HG02571 (cell line): ENCODE measurements at regions not wholly inside any gene's neighbourhood (a gene's known extent, or its start where the extent isn't known, plus 50 kb on each side); places are given as distances from the start of the nearest gene placed in this dataset.

ENCODE experiments used
- ATAC-seq: cut with Tn5 transposase; IDR thresholded peaks from one replicate; pipeline ENCODE4 v1.9.1; 2021; ENCODE audit warnings: mild to moderate bottlenecking, moderate library complexity; ENCODE audit not compliant: unreplicated experiment

- ATAC-seq, result no peak
Observed at GRCh38 chr6:97790926-97791590, 508.0 kb upstream of the MMS22L start.

- ATAC-seq, result no peak
Observed at GRCh38 chr6:97805596-97805995, 522.6 kb upstream of the MMS22L start.

- ATAC-seq, result no peak
Observed at GRCh38 chr6:97812940-97813339, 529.9 kb upstream of the MMS22L start.

- no peak for ATAC-seq
Observed at GRCh38 chr6:97813889-97814567, 531.0 kb upstream of the MMS22L start.

GRCh38 chr6:97815301-97815812, 532.3 kb upstream of the MMS22L start:
- no peak for ATAC-seq

GRCh38 chr6:97816526-97816925, 533.5 kb upstream of the MMS22L start:
- no peak for ATAC-seq

- no peak for ATAC-seq
Observed at GRCh38 chr6:97819710-97820109, 536.7 kb upstream of the MMS22L start.

GRCh38 chr6:97820400-97820799, 537.4 kb upstream of the MMS22L start:
- ATAC-seq, result no peak

GRCh38 chr6:97822632-97823031, 539.6 kb upstream of the MMS22L start:
- ATAC-seq, result no peak

GRCh38 chr6:97841763-97842162, 558.7 kb upstream of the MMS22L start:
- no peak for ATAC-seq

- no peak for ATAC-seq
Observed at GRCh38 chr6:97842521-97842920, 559.5 kb upstream of the MMS22L start.

GRCh38 chr6:97849390-97849789, 566.4 kb upstream of the MMS22L start:
- no peak for ATAC-seq

- no peak for ATAC-seq
Observed at GRCh38 chr6:97850458-97851212, 567.6 kb upstream of the MMS22L start.

- no peak for ATAC-seq
Observed at GRCh38 chr6:97863697-97864096, 580.7 kb upstream of the MMS22L start.

- ATAC-seq, result no peak
Observed at GRCh38 chr6:97864366-97864765, 581.4 kb upstream of the MMS22L start.

GRCh38 chr6:97864826-97865225, 581.8 kb upstream of the MMS22L start:
- no peak for ATAC-seq

- no peak for ATAC-seq
Observed at GRCh38 chr6:97865612-97866011, 582.6 kb upstream of the MMS22L start.

- no peak for ATAC-seq
Observed at GRCh38 chr6:97866616-97867015, 583.6 kb upstream of the MMS22L start.

- ATAC-seq, result no peak
Observed at GRCh38 chr6:97867177-97867576, 584.2 kb upstream of the MMS22L start.

- ATAC-seq, result no peak
Observed at GRCh38 chr6:97870273-97870672, 587.3 kb upstream of the MMS22L start.

GRCh38 chr6:97876711-97877110, 593.7 kb upstream of the MMS22L start:
- ATAC-seq, result no peak

GRCh38 chr6:97882755-97883154, 599.7 kb upstream of the MMS22L start:
- ATAC-seq, result no peak
